Keratinocyte (primary cell): ENCODE measurements at regions not wholly inside any gene's neighbourhood (a gene's known extent, or its start where the extent isn't known, plus 50 kb on each side); places are given as distances from the start of the nearest gene placed in this dataset.

Experiments
- DNase-seq: peaks from one replicate; pipeline ENCODE4 v3.0.0-alpha.2; 2011; ENCODE audit warnings: low read depth, missing footprints, low spot score
- FAIRE-seq: peaks from 2 replicates; lab custom pipeline; 2011; peaks lifted over from hg19 to GRCh38; lab: Jason Lieb, UNC
- H2AFZ ChIP-seq: 2 replicates; pipeline ENCODE4 v1.6.0; 2012; ENCODE audit warnings: low read length, control low read depth, inconsistent platforms; ENCODE audit not compliant: control insufficient read depth
- H3K27ac ChIP-seq: 2 replicates; pipeline ENCODE4 v1.5.1; 2011; ENCODE audit warnings: low read length; ENCODE audit not compliant: control insufficient read depth, insufficient read depth
- H3K27me3 ChIP-seq: 3 replicates; pipeline ENCODE4 v1.6.0; 2011; ENCODE audit warnings: low read length; ENCODE audit not compliant: control insufficient read depth, insufficient read depth; ENCODE audit errors: extremely low read depth
- H3K36me3 ChIP-seq, 2 experiments: 2 replicates in 1 of 2; 3 replicates in 1 of 2; pipeline ENCODE4 v1.5.1; 2011; ENCODE audit warnings: low read length in 2 of 2, mild to moderate bottlenecking in 1 of 2; ENCODE audit not compliant: control insufficient read depth in 2 of 2, insufficient read depth in 2 of 2; ENCODE audit errors: extremely low read depth in 1 of 2
- H3K4me1 ChIP-seq: 3 replicates; pipeline ENCODE4 v1.5.1; 2011; ENCODE audit warnings: low read length; ENCODE audit not compliant: control insufficient read depth, insufficient read depth; ENCODE audit errors: extremely low read depth
- H3K4me2 ChIP-seq: 3 replicates; pipeline ENCODE4 v1.6.0; 2011; ENCODE audit warnings: low read depth, low read length; ENCODE audit not compliant: control insufficient read depth, insufficient read depth; ENCODE audit errors: extremely low read depth
- H3K4me3 ChIP-seq, 3 experiments: fragments of 200-600 bp in 1 of 3; sonication (generic) in 1 of 3; 2 replicates in 2 of 3; 3 replicates in 1 of 3; pipeline ENCODE4 v1.5.1; 2011 to 2016; ENCODE audit warnings: low read length in 3 of 3, mild to moderate bottlenecking in 3 of 3, control low read depth in 2 of 3, inconsistent platforms in 1 of 3, low read depth in 1 of 3, mixed read lengths in 1 of 3, mixed run types in 1 of 3, moderate library complexity in 1 of 3; ENCODE audit not compliant: control insufficient read depth in 2 of 3, insufficient read depth in 2 of 3; ENCODE audit errors: extremely low read depth in 1 of 3
- H3K79me2 ChIP-seq: 2 replicates; pipeline ENCODE4 v1.6.0; 2012; ENCODE audit warnings: low read length; ENCODE audit not compliant: control insufficient read depth, insufficient read depth
- H3K9ac ChIP-seq: 3 replicates; pipeline ENCODE4 v1.6.0; 2011; ENCODE audit warnings: low read length; ENCODE audit not compliant: control insufficient read depth, insufficient read depth; ENCODE audit errors: extremely low read depth
- H3K9me1 ChIP-seq: 3 replicates; pipeline ENCODE4 v1.6.0; 2011; ENCODE audit warnings: low read length; ENCODE audit not compliant: control insufficient read depth, insufficient read depth; ENCODE audit errors: extremely low read depth
- H3K9me3 ChIP-seq: 2 replicates; pipeline ENCODE4 v1.5.1; 2012; ENCODE audit warnings: low read depth, low read length; ENCODE audit not compliant: control insufficient read depth
- H4K20me1 ChIP-seq: 3 replicates; pipeline ENCODE4 v1.6.0; 2011; ENCODE audit warnings: low read length; ENCODE audit not compliant: control insufficient read depth, insufficient read depth; ENCODE audit errors: extremely low read depth
- CTCF ChIP-seq, 3 experiments: IDR thresholded peaks in 1 of 3; conservative IDR thresholded peaks in 1 of 3; optimal IDR thresholded peaks in 1 of 3; 2 replicates in 2 of 3; 3 replicates in 1 of 3; pipeline versions ENCODE3 to v1.5.1; 2011; ENCODE audit warnings: low read length in 3 of 3, mild to moderate bottlenecking in 3 of 3, moderate library complexity in 2 of 3, control low read depth in 1 of 3, inconsistent platforms in 1 of 3; ENCODE audit not compliant: insufficient read depth in 2 of 3; ENCODE audit errors: extremely low read depth in 1 of 3
- EZH2 ChIP-seq: IDR thresholded peaks from one replicate; pipeline ENCODE4 v1.6.1; 2012; ENCODE audit warnings: inconsistent platforms, mild to moderate bottlenecking, low read length, moderate library complexity
- dilution Hi-C: fragments of 300-500 bp; cut with MboI; formaldehyde crosslinking; loops from one replicate; pipeline ENCODE4 v1.7.0; 2020; ENCODE audit warnings: low sequenced_read_pairs; ENCODE audit not compliant: extremely low pct_ligation_motif_present

GRCh38 chr14:43939836-43940235 lies 567.2 kb downstream of the FSCB start:
- H3K4me1 ChIP-seq, result no peaks in the 10 kb centered on the region
- H4K20me1 ChIP-seq, result no peaks in the 10 kb centered on the region
- H3K27me3 ChIP-seq, result no peaks in the 10 kb centered on the region
- FAIRE-seq (no peak), DNase-seq (no peak)
- H3K79me2 ChIP-seq, result no peaks in the 10 kb centered on the region
- H3K4me3 ChIP-seq, result no peak overlapping the region
- H3K27ac ChIP-seq, result no peak overlapping the region
- TF ChIP-seq EZH2 (no peak), CTCF (optimal IDR thresholded peaks at IDR 0.05 in 1 of 3, IDR thresholded peaks at IDR 0.05 in 1 of 3, conservative IDR thresholded peaks at IDR 0.05 in 1 of 3; ENCODE audit: extremely low read depth in 1 of 3, insufficient read depth in 2 of 3, low read length in 3 of 3) (no peak)
- H2AFZ ChIP-seq, result no peak overlapping the region
- dilution Hi-C loops, result no loop called here
- peaks cover 12% of the 10 kb centered on the region for H3K9me3 ChIP-seq
- H3K9ac ChIP-seq, result no peak overlapping the region
- no peaks in the 10 kb centered on the region for H3K36me3 ChIP-seq
- H3K4me2 ChIP-seq, result no peak overlapping the region
- H3K9me1 ChIP-seq, result no peaks in the 10 kb centered on the region

DNA sequence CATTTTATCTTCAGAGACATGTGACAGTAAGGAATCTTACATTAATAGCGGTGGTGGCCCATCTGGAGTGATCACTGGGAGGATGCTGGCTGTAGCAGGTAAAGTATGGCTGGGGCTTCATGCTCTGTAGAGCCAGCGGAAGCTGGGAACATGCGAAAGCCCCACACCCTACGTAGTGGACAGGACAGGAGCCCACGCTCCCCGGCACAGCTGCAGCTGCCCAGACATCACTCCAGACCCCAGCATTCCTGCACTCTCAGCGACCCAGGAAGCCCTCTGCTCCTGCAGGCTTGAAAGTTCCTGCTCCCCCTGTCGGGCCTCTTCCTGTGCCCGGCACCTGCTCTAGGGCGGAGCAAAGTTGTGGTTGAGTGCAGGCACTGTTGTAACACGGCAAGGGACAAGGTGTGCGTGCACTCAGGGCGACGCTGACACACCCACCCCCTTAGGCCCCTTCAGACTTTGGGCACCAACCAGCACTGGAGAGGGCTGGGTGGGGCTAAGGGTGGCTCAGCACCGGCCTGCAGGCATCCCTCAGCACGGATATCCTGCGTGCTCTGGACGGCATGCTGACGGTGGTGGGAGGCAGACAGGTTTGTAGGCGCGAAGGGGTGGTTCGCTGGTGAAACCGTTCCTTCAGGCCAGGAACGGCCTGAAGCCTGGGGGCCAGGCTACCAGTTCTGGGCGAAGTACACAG lies 568.3 kb downstream of the FSCB start:
- H4K20me1 ChIP-seq, result no peaks in the 10 kb centered on the region
- H3K27me3 ChIP-seq, result no peaks in the 10 kb centered on the region
- H3K36me3 ChIP-seq, result no peaks in the 10 kb centered on the region
- no peaks in the 10 kb centered on the region for H3K79me2 ChIP-seq
- no peak overlapping the region for H3K4me2 ChIP-seq
- TF ChIP-seq EZH2 (no peak), CTCF (optimal IDR thresholded peaks at IDR 0.05 in 1 of 3, IDR thresholded peaks at IDR 0.05 in 1 of 3, conservative IDR thresholded peaks at IDR 0.05 in 1 of 3; ENCODE audit: extremely low read depth in 1 of 3, insufficient read depth in 2 of 3, low read length in 3 of 3) (no peak)
- H2AFZ ChIP-seq, result no peak overlapping the region
- H3K4me1 ChIP-seq, result no peaks in the 10 kb centered on the region
- peaks cover 10% of the 10 kb centered on the region for H3K9me3 ChIP-seq
- H3K27ac ChIP-seq, result no peak overlapping the region
- no peak overlapping the region for H3K9ac ChIP-seq
- DNase-seq (no peak), FAIRE-seq (no peak)
- H3K4me3 ChIP-seq, result no peak overlapping the region
- dilution Hi-C loops, result no loop called here
- no peaks in the 10 kb centered on the region for H3K9me1 ChIP-seq
